ENCODE measurements at regions not wholly inside any gene's neighbourhood (a gene's known extent, or its start where the extent isn't known, plus 50 kb on each side); places are given as distances from the start of the nearest gene placed in this dataset.

DNA sequence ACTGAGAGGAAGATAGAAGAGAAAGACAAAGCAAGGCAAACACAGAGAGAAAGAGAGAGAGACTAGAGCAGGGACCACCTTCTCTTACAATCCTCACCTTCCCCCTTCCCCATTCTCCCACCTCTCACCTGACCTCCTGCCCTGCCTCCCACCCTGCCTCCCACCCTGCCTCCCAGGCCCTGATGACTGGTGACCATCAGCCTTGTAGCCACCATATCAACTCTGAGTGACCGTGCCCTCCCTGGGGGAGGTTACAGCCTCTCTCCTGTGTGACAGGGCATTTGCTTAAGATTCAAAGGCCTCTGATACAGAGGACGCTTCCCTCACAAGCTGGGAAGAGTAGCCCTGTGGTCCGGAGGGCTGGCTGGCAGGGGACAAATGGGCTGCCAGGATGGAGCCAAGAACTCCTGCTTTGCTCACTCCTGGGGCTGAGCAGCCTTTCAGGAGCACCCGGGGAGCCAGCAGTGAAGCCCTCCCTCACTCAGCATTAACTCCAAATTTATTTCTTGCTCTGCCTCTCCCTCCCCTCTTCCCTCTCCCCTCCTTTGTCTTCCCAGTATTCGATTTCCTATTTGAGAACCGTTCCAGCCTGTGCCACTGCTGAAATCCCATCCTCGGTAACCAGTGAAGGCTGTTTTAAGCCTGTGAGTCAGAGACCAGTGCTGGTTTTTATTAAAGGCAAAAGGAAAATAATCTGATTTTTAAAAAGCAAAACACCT, 125.2 kb upstream of the SYT13 start:
- Histone ChIP-seq H2AFZ (peak overlapping the region; percentile 95; the same call in 1 of the 2 replicates), H3K9me2 (ENCODE audit: insufficient read depth) (peaks cover 3% of the 10 kb centered on the region; the same call in 1 of the 2 replicates), H3K4me3 (peak overlapping the region; percentile 38), H3K4me1 (ENCODE audit: insufficient read depth) (peaks cover 40% of the 10 kb centered on the region), H3K27ac (ENCODE audit: low read depth) (peak overlapping the region; percentile 79; the same call in 1 of the 2 replicates), H3K4me2 (peak overlapping the region; percentile 85), H3F3A (replicated peaks; ENCODE audit: low read depth) (peaks cover 4% of the 10 kb centered on the region; the same call in 1 of the 2 replicates), H3K79me2 (replicated peaks; ENCODE audit: insufficient read depth) (no peaks in the 10 kb centered on the region), H3K36me3 (ENCODE audit: insufficient read depth) (no peaks in the 10 kb centered on the region), H4K20me1 (replicated peaks; ENCODE audit: insufficient read depth) (no peaks in the 10 kb centered on the region), H3K27me3 (ENCODE audit: insufficient read depth) (no peaks in the 10 kb centered on the region)
- DNase-seq (ENCODE audit: low spot score) (peak; percentile 18), ATAC-seq (peak; percentile 35)
- Mint-ChIP-seq H3K4me1 (peaks cover 54% of the 10 kb centered on the region), H3K27me3 (ENCODE audit: insufficient read depth, low read depth, poor library complexity) (peaks cover 9% of the 10 kb centered on the region), H3K9me3 (no peaks in the 10 kb centered on the region), H3K36me3 (ENCODE audit: low read depth) (no peaks in the 10 kb centered on the region), H3K4me3 (peak overlapping the region; percentile 53), H3K27ac (peak overlapping the region; percentile 56)
- TF ChIP-seq ZNF114 (CRISPR knock-in tag; IDR thresholded peaks at IDR 0.05): no peak
- TF ChIP-seq, protein P1, sequence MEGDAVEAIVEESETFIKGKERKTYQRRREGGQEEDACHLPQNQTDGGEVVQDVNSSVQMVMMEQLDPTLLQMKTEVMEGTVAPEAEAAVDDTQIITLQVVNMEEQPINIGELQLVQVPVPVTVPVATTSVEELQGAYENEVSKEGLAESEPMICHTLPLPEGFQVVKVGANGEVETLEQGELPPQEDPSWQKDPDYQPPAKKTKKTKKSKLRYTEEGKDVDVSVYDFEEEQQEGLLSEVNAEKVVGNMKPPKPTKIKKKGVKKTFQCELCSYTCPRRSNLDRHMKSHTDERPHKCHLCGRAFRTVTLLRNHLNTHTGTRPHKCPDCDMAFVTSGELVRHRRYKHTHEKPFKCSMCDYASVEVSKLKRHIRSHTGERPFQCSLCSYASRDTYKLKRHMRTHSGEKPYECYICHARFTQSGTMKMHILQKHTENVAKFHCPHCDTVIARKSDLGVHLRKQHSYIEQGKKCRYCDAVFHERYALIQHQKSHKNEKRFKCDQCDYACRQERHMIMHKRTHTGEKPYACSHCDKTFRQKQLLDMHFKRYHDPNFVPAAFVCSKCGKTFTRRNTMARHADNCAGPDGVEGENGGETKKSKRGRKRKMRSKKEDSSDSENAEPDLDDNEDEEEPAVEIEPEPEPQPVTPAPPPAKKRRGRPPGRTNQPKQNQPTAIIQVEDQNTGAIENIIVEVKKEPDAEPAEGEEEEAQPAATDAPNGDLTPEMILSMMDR (conservative IDR thresholded peaks at IDR 0.05; ENCODE audit: low read depth in 2 of 2): no peak
- no peak for TF ChIP-seq POLR2AphosphoS5 (IDR thresholded peaks at IDR 0.05; ENCODE audit: low read depth)

DNA sequence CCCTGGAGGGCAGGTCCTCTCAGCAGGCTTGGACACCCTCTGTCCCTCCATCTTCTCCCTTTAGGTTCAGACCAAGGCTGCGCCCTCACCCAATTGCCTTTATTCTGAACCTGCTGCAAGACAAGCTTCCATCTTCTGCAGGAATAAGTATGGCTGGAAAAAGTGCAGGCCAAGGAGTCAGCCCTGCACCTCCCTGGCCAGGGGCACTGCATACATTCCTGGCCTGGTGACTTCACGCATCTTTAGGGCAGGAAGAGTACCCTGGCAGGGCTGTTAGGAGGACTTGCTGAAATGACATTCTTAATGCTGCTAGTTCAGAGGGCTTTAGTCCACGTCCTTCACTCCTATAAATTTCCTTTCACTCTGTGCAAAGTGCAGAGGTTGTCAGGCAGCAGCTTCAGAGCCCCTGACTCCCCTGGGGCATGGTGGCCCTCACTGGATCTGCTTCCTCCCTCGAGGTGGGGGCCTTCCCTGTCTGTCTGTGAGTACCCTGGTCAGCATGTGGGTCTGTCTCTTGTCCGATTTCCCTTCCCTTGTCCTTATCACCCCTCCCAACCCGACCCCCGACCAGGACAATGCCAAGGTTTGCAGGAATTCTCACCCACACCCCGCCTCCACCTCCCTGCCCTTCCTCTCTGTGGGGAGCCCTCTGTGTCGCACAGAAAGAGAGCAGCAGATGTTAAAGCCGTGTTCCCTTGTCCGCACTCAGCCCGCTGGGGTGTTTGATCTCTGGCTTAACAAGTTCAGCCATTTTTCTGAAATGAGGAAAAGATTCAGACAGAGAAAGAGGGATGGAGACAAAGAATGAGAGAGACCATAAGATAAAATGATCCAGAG, 124.5 kb upstream of the SYT13 start:
- Histone ChIP-seq H3K27ac (ENCODE audit: low read depth) (no peak overlapping the region), H3K79me2 (replicated peaks; ENCODE audit: insufficient read depth) (no peaks in the 10 kb centered on the region), H4K20me1 (replicated peaks; ENCODE audit: insufficient read depth) (no peaks in the 10 kb centered on the region), H3K4me2 (peak overlapping the region; percentile 85), H3K36me3 (ENCODE audit: insufficient read depth) (no peaks in the 10 kb centered on the region), H3K9me2 (ENCODE audit: insufficient read depth) (peaks cover 3% of the 10 kb centered on the region; the same call in 1 of the 2 replicates), H3K4me1 (ENCODE audit: insufficient read depth) (peaks cover 40% of the 10 kb centered on the region), H2AFZ (peak overlapping the region; percentile 95), H3K27me3 (ENCODE audit: insufficient read depth) (no peaks in the 10 kb centered on the region), H3K4me3 (peak overlapping the region; percentile 38; the same call in 1 of the 2 replicates), H3F3A (replicated peaks; ENCODE audit: low read depth) (peaks cover 4% of the 10 kb centered on the region; the same call in 1 of the 2 replicates)
- Mint-ChIP-seq H3K27ac (peak overlapping the region; percentile 56), H3K4me3 (peak overlapping the region; percentile 53), H3K27me3 (ENCODE audit: insufficient read depth, low read depth, poor library complexity) (peaks cover 9% of the 10 kb centered on the region), H3K36me3 (ENCODE audit: low read depth) (no peaks in the 10 kb centered on the region), H3K4me1 (peaks cover 54% of the 10 kb centered on the region), H3K9me3 (no peaks in the 10 kb centered on the region)
- ATAC-seq (peak; percentile 72), DNase-seq (ENCODE audit: low spot score) (peak; percentile 64)
- TF ChIP-seq POLR2AphosphoS5 (IDR thresholded peaks at IDR 0.05; ENCODE audit: low read depth) (no peak), NANOG (IDR thresholded peaks at IDR 0.05; ENCODE audit: borderline replicate concordance) (no peak)
- TF ChIP-seq, protein P2, sequence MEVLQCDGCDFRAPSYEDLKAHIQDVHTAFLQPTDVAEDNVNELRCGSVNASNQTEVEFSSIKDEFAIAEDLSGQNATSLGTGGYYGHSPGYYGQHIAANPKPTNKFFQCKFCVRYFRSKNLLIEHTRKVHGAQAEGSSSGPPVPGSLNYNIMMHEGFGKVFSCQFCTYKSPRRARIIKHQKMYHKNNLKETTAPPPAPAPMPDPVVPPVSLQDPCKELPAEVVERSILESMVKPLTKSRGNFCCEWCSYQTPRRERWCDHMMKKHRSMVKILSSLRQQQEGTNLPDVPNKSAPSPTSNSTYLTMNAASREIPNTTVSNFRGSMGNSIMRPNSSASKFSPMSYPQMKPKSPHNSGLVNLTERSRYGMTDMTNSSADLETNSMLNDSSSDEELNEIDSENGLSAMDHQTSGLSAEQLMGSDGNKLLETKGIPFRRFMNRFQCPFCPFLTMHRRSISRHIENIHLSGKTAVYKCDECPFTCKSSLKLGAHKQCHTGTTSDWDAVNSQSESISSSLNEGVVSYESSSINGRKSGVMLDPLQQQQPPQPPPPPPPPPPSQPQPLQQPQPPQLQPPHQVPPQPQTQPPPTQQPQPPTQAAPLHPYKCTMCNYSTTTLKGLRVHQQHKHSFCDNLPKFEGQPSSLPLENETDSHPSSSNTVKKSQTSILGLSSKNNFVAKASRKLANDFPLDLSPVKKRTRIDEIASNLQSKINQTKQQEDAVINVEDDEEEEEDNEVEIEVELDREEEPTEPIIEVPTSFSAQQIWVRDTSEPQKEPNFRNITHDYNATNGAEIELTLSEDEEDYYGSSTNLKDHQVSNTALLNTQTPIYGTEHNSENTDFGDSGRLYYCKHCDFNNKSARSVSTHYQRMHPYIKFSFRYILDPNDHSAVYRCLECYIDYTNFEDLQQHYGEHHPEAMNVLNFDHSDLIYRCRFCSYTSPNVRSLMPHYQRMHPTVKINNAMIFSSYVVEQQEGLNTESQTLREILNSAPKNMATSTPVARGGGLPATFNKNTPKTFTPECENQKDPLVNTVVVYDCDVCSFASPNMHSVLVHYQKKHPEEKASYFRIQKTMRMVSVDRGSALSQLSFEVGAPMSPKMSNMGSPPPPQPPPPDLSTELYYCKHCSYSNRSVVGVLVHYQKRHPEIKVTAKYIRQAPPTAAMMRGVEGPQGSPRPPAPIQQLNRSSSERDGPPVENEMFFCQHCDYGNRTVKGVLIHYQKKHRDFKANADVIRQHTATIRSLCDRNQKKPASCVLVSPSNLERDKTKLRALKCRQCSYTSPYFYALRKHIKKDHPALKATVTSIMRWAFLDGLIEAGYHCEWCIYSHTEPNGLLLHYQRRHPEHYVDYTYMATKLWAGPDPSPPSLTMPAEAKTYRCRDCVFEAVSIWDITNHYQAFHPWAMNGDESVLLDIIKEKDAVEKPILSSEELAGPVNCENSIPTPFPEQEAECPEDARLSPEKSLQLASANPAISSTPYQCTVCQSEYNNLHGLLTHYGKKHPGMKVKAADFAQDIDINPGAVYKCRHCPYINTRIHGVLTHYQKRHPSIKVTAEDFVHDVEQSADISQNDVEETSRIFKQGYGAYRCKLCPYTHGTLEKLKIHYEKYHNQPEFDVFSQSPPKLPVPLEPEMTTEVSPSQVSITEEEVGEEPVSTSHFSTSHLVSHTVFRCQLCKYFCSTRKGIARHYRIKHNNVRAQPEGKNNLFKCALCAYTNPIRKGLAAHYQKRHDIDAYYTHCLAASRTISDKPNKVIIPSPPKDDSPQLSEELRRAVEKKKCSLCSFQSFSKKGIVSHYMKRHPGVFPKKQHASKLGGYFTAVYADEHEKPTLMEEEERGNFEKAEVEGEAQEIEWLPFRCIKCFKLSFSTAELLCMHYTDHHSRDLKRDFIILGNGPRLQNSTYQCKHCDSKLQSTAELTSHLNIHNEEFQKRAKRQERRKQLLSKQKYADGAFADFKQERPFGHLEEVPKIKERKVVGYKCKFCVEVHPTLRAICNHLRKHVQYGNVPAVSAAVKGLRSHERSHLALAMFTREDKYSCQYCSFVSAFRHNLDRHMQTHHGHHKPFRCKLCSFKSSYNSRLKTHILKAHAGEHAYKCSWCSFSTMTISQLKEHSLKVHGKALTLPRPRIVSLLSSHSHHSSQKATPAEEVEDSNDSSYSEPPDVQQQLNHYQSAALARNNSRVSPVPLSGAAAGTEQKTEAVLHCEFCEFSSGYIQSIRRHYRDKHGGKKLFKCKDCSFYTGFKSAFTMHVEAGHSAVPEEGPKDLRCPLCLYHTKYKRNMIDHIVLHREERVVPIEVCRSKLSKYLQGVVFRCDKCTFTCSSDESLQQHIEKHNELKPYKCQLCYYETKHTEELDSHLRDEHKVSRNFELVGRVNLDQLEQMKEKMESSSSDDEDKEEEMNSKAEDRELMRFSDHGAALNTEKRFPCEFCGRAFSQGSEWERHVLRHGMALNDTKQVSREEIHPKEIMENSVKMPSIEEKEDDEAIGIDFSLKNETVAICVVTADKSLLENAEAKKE (CRISPR knock-in tag; IDR thresholded peaks at IDR 0.05): no peak
- TF ChIP-seq, protein P3, sequence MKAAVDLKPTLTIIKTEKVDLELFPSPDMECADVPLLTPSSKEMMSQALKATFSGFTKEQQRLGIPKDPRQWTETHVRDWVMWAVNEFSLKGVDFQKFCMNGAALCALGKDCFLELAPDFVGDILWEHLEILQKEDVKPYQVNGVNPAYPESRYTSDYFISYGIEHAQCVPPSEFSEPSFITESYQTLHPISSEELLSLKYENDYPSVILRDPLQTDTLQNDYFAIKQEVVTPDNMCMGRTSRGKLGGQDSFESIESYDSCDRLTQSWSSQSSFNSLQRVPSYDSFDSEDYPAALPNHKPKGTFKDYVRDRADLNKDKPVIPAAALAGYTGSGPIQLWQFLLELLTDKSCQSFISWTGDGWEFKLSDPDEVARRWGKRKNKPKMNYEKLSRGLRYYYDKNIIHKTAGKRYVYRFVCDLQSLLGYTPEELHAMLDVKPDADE (IDR thresholded peaks at IDR 0.05): no peak

All from GM23338 (cell line).